SK-N-MC (cell line): ENCODE measurements at regions not wholly inside any gene's neighbourhood (a gene's known extent, or its start where the extent isn't known, plus 50 kb on each side); places are given as distances from the start of the nearest gene placed in this dataset.

Experiments used
- EZH2 ChIP-seq: fragments of 200-600 bp; sonication (generic); IDR thresholded peaks from one replicate; pipeline ENCODE4 v1.6.1; 2017; ENCODE audit warnings: antibody characterized with exemption
- FOXP2 ChIP-seq: optimal IDR thresholded peaks from 2 replicates; pipeline ENCODE3; 2011; ENCODE audit warnings: mild to moderate bottlenecking, moderate library complexity; ENCODE audit not compliant: insufficient read depth; ENCODE audit errors: extremely low read length, control extremely low read depth
- POLR2AphosphoS5 ChIP-seq: IDR thresholded peaks from 2 replicates; pipeline ENCODE4 v1.6.1; 2012; ENCODE audit warnings: mild to moderate bottlenecking, low read depth, low read length, borderline replicate concordance

DNA sequence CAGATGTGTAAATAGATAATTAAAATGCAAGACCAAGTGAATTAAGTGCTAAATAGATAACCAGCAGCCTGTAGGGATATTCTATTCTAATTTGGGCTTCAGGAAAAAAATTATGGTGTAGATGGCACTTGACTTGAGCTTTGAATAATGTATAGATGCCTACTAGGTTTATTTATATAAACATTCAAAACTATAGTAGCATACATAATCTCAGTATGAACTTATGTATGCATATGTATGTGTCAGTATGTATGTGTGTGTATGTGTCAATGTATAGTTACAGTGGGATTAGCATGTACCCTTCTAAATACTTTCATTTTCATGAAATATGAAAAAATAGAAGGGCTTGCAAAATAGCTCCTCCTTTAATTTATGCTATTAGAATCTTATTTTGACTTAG is 207.3 kb upstream of the PPP1R3A start:
- TF ChIP-seq POLR2AphosphoS5: no peak
- TF ChIP-seq EZH2: no peak
- TF ChIP-seq FOXP2: no peak
